Stimulated activated naive CD4-positive, alpha-beta T cell treated with Interleukin-2 at 50 U/mL for 16 hours (primary cell): ENCODE measurements at regions not wholly inside any gene's neighbourhood (a gene's known extent, or its start where the extent isn't known, plus 50 kb on each side); places are given as distances from the start of the nearest gene placed in this dataset.
"Not testable (repeated sequence)": the region's sequence is repeated elsewhere in the genome, so short reads cannot be mapped to it uniquely, and the experiment has no call there.

Source experiments
- DNase-seq: peaks from one replicate; lab custom pipeline; 2025; lab: John Stamatoyannopoulos, UW

DNA sequence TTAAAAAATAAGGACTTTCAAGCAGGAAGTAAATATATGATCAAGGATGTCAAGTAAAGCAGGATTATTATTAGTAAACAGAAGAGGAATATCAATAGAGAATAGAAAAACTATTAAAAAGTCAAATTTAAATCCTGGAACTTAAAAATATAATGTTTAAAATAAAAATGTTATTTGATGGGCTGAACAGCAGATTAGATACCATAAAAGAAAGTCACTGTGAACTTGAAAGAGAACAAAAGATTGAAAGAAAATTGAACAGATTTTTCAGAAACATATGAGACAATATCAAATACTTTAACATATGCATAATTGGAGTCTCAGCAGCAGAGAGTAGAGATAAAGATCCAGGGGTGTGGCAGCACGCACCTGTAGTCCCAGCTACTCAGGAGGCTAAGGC, 1213.7 kb upstream of the AUTS2 start:
- DNase-seq, result no peak

DNA sequence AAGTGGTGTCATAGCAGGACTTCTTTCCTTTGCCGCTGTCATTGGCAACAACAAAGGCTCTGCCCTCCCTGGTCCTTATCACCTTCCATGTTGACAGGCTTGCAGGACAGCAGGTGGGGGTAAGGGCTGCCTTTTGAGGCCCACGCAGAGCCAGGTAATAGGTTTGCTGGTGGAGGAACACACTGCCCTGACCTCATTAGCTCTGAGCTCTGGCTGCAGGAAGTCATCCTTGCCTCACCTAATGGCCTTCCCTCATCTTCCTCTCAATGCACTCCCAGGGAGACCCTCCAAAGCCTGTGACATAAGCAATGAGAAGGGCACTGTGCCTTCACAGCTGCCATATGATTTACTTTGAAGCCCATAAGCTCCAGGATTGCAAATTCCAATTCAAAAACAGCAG, 1205.2 kb upstream of the AUTS2 start:
- DNase-seq, result no peak

DNA sequence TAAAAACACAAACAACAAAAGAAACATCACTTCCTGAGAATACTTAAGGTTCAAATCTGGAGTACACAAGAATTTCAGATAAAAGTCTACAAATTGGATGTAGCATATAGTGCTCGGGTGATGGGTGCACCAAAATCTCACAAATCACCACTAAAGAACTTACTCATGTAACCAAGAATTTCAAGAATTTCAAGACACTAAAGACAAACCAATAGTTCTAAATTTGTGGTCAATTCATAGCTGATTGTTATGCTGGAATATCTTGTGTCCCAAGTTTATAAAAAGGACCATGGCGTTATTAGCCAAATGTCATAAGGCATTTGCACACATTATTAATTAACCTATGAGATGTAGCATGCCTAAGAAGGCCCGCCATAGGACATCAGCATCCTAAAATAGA, 1204.1 kb upstream of the AUTS2 start:
- DNase-seq, result no peak

DNA sequence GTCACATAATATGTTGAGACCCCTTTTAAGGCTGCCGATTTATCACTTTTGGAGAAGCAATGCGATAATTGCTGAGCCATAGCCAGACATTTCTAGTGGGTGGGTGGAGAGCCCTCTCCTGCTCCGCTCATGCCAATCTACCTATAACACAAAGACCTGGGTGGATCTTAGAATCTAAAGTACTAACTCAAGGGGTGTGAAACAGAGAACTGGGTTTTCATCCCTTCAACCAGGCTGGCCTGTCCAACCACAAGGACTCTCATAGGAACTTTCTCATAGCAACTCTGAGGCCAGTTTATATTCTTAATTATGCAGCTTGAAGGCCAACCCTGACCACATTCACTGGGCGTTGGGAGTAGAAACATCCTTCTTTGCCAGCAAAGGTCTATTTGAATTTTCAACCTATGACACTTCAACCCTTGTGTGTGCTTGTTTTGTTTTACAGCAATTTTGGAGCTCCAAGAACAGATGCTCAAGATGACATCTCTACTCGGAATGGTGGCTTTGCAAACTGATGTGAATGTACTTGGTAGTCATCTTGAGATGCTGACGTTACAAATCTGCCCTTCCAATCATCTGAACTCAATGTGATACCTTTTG, 1198.2 kb upstream of the AUTS2 start:
- no peak for DNase-seq

DNA sequence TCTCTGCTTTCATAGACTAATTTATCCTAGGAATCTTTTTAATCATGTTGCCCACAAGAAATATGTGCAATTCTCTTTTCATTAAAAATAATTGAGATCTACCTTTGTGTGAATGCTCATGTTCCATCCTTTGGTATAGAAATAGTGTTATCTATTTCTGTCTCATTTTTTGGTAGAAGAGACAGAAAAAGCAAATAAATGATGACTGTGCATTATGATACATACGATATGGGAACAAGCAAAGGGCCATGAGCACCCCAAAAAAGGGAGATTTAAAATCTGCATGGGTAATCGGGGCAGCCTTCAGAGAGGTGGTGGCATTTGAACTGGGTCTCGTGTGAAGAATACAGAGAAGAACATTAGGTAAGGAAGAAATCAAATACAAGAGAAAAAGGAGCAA, 1197.5 kb upstream of the AUTS2 start:
- no peak for DNase-seq

DNA sequence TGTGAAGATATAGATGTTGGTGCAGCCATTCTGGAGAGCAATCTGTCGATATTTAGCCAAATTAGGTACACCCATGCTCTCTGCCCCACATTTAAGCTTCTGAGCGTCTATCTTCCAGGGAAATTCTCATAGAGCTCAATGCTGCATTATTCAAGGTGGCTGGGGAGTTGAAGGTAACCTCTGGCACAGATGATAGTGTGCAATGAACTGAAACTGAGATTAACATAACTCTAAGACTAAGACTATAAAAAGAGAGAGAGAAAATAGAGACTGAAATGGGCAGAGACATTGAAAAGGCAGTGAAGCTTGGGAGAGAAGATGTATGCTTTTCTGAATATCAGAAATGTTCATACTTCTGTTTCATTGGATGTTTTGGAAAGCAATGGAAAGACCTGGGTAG, 1197.0 kb upstream of the AUTS2 start:
- DNase-seq, result no peak

DNA sequence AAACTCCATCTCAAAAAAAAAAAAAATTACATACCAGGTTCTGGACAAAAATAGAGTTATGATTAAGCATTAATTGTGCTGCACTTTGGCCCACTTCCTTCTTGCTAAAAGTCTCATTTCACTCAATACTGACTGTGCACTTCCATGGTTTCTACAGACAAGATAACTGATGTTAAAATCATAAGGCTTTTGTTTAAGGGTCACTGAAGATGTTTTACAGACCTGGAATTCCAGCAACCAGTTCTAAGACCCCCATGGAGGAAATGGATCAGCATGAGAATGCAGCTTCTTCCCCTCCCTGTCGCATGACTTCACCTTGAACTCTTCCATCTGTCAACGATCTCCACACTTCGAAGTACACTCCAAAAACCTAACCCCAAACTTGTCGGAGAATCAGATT, 1191.8 kb upstream of the AUTS2 start:
- no peak for DNase-seq

DNA sequence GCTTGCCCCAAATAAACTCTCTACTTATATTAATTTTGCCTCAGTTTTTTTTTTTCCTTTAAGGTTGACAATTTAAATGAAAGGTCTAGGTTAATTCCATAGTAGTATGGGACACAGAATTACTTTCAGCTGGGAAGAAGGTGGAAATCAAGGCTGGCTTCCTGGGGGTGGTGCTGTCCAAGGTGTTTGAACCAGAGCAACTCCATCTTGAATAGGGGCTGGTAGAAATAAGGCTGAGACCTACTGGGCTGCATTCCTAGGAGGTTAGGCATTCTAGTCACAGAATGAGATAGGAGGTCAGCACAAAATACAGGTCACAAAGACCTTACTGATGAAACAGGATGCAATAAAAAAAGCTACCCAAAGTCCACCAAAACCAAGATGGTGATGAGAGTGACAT, 1190.8 kb upstream of the AUTS2 start:
- no peak for DNase-seq

DNA sequence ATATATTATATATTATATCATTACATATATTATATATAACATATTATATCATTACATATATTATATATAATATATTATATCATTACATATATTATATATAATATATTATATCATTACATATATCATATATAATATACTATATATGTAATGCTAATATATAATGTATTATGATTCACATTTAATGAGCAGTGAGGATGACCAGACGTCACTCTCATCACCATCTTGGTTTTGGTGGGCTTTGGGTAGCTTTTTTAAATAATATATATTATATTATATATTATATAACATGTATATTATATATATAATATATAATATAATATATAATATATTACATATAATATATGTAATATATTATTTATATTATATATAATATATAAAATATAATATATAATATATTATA, 1189.4 kb upstream of the AUTS2 start:
- no peak for DNase-seq

DNA sequence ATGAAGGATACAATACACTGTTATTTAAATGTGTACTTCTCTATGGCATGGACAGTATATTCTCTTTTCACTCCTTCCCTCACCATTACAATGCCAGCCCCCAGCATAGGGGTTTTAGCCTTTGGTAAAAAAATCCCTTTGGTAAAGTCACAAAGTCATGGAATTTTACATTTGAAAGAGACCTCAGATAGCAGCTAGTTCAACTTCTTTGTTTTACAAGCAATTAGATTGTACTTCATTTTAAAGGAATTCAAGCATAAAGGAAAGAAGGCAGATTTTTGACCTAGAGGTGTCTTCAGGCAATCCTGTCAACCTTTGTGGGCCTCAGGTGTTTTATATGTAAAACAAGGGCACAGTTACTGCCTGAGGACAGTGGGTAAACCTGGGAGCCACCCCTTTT, 1188.4 kb upstream of the AUTS2 start:
- DNase-seq, result no peak

DNA sequence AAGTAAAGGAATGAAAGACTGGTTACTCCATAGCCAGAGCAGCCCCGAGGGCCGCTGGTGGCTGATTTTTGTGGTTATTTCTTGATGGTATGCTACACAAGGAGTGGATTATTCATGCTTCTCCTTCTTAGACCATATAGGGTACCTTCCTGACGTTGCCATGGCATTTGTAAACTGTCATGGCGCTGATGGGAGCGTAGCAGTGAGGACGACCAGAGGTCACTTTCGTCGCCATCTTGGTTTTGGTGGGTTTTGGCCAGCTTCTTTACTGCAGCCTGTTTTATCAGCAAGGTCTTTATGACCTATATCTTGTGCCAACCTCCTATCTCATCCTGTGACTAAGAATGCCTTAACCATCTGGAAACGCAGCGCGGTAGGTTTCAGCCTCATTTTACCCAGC, 1187.6 kb upstream of the AUTS2 start:
- DNase-seq, result not testable (repeated sequence)

DNA sequence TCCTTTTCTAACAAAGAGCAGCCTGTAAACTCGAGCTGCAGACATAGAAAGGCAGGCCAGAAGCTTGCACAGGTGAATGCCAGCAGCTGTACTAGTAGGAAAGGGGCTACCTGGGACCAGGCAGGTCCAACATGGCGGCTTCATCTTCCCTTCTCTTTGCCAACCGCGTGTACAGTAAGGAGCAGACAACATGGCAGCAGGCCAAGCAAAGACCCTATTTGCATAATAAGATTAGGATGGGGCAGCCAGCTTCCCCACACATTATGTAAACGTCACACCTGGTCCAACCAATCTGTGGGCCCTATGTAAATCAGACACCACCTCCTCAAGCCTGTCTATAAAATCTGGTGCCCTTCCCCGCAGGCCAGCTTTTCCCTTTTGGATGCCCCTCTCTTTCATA, 1186.5 kb upstream of the AUTS2 start:
- DNase-seq, result no peak

DNA sequence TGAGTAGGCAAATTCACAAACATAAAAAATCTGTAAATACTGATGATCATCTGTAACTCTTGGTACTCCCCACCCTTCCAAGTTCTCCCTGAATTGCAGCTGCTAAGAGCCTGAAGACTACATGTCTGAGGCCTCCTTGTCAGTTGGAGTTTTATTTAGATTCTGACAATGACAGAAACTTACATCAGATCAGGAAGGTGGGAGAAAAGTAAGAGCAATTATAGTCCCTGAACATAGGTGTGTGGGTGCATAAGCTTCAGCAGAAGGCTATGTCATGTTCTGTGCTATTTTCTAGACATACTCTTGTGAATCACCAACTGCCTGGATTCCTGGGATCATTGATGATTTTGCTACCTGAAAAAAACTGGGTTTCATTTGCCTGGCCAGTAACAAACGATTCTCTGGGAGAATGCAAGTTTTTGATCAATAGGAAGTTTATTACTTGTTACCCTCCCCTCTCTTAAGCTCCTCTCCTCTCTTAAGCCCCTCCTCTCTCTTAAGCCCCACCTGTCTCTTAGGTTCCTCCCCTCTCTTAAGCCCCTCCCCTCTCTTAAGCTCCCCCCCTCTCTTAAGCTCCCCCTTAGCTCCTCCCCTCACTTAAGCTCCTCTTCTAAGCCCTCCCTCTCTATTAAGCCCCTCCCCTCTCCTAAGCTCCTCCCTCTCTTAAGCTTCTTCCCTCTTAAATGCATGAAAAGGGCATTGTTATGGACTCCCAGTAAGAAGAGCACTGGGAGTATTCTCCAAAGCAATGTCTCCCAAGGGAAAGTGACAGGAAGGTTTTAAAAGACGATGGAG, 1183.4 kb upstream of the AUTS2 start:
- DNase-seq, result no peak

DNA sequence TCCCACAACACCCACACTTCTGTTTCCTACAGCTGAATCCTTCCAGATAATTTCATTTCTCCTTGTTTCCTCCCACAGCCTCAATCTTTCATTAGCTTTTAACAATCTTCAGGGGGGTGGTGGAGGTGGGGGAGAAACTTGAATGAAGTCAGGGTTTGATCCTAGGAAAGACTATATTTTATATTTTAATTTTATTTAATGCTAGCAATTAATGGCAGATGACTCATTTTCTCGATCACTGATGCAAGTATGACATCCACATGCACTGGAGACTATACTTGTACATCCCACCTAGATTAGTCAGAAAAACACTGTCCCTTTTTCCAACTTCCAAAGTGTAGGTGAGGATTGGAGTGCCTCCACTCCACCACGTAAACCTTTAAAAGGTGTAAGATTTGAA, 1181.3 kb upstream of the AUTS2 start:
- DNase-seq, result no peak

DNA sequence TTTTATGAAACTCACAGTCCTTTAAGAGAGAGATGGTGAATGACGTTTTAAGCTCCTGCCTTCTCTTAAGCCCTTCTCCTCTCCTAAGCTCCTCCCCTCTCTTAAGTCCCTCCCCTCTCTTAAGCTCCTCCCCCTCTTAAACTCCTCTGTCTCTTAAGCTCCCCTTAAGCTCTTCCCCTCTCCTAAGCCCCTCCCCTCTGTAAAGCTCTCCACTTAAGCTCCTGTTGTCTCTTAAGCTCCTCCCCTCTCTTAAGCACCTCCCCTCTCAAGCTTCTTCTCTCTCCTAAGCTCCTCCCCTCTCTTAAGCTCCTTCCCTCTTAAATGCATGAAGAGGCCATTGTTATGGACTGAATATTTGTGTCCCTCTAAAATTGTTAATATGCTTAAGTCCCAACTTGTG, 1180.6 kb upstream of the AUTS2 start:
- no peak for DNase-seq

DNA sequence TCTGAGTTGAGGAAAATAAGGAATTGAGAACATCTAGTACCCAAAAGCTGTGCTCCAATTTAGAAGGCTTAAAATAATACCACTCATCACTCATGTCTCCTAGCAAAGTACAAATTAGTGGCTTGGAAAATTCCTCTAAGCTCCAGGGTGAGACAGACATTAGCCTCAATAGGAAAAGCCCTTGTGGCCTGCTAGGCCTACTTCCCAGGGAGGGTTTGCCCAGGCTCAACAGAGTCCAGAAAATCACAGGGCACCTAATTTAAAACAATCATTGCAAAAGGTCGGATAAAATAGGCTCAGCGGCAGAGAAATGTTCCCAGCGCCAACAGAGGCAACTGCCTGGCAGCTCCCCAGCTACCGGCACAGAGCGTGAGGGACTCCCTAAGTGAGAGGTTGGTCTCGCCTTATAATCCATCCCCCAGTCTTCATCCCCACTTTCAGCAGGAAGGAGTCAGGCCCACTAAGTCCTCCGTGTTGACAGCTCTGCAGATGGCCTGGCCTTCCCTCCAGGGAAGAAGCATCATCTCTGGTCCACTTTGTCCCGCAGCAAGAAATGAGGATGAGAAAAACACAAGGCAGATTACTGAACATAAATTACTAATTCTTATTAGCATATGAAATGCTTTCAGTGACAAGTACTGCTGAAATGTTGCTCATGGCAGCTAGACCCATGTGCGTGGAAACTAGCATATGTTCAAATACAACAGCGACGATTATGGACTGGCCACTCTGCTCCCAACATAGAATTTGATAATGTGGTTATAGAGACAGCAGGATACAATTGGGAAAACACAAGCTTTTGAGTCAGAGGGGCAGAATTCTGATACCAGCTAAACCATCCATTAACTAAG, 1177.7 kb upstream of the AUTS2 start:
- DNase-seq, result no peak

DNA sequence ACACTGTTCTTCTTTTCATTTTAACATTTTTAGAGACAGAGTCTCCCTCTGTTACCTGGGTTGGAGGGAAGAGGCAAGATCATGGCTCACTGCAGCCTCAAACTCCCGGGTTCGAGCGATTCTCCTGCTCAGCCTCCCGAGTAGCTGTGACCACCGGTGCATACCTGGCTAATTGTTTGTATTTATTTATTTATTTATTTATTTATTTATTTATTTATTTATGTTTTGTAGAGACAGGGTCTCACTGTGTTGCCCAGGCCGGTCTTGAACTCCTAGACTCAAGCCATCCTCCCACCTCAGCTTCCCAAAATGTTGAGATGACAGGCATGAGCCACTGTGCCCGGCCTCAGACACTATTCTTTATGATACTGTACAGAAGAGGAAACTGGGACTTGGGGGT, 1176.6 kb upstream of the AUTS2 start:
- DNase-seq, result no peak

DNA sequence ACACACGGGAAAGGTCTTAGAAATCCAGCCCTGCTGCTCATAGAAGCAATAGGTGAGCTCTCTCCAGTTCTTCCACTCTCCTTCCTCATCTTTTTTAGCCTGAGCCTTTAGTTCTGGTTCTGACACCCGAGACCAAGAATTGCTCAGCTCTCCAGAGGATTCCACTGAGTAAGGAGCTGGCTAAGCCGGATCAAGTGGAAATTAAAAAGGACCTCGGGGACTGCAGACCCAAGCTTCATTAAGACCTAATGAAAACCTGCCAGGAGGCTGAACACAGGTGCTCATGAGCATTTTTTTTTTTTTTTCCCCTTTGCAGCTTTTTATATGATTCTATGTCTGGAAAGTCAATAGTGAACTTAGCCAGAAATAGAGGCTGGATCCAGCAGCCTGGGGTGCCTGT, 1176.0 kb upstream of the AUTS2 start:
- DNase-seq, result no peak

DNA sequence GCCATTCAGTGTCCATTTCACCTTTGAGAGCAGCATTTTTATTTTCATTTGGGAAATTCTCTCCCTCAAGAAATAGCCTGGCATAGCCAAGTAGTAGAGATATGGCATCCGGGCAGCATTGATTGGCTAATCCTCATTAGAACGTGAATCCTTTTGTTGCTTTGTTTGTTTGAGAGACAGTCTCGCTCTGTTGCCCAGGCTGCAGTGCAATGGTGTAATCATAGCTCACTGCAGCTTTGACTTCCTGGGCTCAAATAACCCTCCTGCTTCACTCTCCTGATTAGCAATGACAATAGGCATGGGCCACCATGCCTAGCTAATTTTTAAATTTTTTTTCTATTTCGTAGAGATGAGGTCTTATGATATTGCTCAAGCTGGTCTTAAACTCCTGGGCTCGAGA, 1174.9 kb upstream of the AUTS2 start:
- DNase-seq, result no peak

DNA sequence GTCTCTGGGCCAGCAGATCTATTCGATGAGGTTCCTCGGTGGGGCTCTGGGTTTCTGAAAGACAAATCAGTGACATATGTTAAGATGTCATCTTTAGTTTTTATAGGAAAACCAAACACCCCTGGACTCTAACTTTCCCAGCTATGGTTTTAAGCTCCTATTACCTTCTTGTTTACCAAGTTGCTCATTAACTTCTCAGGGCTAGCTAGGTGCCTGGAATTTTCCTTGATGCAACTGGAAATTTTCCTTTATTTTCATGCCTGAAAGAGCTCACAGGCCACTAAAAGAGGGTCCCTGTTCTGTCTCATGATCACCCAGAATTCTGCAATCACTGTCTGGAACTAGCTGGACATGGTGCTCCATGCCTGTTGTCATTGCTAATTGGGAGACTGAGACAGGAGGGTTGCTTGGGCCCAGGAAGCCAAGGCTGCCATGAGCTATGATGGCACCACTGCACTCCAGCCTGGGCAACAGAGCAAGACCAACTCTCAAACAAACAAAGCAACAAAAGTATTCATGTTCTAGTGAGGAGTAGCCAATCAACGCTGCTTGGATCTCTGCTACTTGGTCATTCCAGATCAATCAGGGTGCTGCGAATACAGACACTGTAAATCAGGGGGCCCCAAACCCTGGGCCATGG, 1173.5 kb upstream of the AUTS2 start:
- DNase-seq, result no peak

DNA sequence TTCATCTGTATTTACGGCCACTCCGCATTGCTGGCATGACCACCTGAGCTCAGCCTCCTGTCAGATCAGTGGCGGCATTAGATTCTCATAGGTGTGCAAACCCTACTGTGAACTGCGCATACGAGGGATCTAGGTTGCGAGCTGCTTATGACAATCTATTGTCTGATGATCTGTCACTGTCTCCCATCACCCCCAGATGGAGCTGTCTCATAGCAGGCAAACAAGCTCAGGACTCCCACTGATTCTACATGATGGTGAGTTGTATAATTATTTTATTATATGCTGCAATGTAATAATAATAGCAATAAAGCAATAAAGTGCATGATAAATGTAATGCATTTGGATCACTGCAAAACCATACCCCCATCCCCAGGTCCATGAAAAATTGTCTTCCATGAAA, 1172.9 kb upstream of the AUTS2 start:
- no peak for DNase-seq

DNA sequence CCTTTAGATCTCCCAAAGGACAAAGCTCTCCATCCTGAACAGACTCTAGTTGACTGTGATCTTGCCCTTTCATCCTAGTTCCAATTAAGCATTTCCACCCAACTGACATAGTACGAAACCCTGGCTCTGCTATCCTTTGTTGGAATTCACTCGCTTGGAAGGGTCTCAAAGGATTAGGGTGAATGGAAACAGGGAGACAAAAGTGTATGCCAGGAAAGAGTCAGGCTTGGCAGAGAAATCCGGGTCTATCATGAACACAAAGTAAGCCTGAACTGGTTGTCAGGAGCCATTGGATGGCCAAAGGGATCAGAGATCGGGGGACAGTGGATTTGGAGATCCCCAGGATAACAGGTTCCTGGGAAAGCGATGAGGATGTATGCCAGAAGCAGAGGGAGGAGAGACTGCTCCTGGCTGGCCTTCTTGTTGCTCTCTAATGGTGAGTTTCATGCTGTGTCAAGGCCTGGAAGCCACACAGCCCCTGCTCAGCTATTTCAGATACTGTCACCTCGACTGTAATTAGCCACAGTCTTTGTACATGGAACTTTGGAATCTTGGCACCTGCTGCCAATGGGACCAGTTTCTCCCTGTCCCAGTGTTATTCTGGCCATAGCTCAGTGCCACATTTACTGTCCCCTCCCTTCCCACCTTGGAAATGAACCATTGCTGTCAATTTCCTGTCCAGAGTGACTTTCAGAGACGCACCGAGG, 1168.7 kb upstream of the AUTS2 start:
- DNase-seq, result no peak
